NT2/D1 (cell line): ENCODE measurements at regions not wholly inside any gene's neighbourhood (a gene's known extent, or its start where the extent isn't known, plus 50 kb on each side); places are given as distances from the start of the nearest gene placed in this dataset.

ENCODE experiments used
- SUZ12 ChIP-seq: IDR thresholded peaks from 2 replicates; pipeline ENCODE4 v1.6.1; 2011; ENCODE audit not compliant: insufficient read length, insufficient read depth; ENCODE audit errors: extremely low read depth
- YY1 ChIP-seq: IDR thresholded peaks from 2 replicates; pipeline ENCODE4 v1.6.1; 2011; ENCODE audit not compliant: insufficient read length, insufficient read depth

GRCh38 chr7:24221500-24221899, 62.5 kb upstream of the NPY start:
- TF ChIP-seq YY1 (no peak), SUZ12 (no peak)
